Adrenal gland (tissue), 9 donors: ENCODE measurements at regions not wholly inside any gene's neighbourhood (a gene's known extent, or its start where the extent isn't known, plus 50 kb on each side); places are given as distances from the start of the nearest gene placed in this dataset.

Experiments
- DNase-seq, 7 donors: peaks; one replicate each; pipeline ENCODE4 v3.0.0-alpha.2; 2019 to 2020
- H3K27ac ChIP-seq, 5 donors: fragments of 200-600 bp; sonication (generic) in 4 of 5; 1 replicate in 3 of 5; 2 replicates in 2 of 5; pipeline versions ENCODE4 v1.5.1 to v1.8.0; 2016 to 2020; ENCODE audit warnings: mild to moderate bottlenecking in 1 of 5
- H3K27me3 ChIP-seq: fragments of 200-600 bp; 2 replicates; pipeline ENCODE4 v1.8.0; 2021
- H3K36me3 ChIP-seq, 2 donors: fragments of 200-600 bp; replicated peaks in 1 of 2; 1 replicate in 1 of 2; 2 replicates in 1 of 2; pipeline versions ENCODE4 v1.5.1 to v1.8.0; 2018 to 2022
- H3K4me1 ChIP-seq, 2 donors: fragments of 200-600 bp; replicated peaks in 1 of 2; 1 replicate in 1 of 2; 2 replicates in 1 of 2; pipeline versions ENCODE4 v1.5.1 to v1.8.0; 2018 to 2021
- H3K4me3 ChIP-seq, 4 donors: fragments of 200-600 bp; sonication (generic) in 3 of 4; one replicate each; pipeline ENCODE4 v1.5.1; 2016 to 2018
- H3K9me3 ChIP-seq, 3 donors: fragments of 200-600 bp; sonication (generic) in 1 of 3; replicated peaks in 1 of 3; 1 replicate in 2 of 3; 2 replicates in 1 of 3; pipeline versions ENCODE4 v1.5.1 to v1.8.0; 2016 to 2021
- CTCF ChIP-seq, 6 experiments: fragments of 450-650 bp in 4 of 6; fragments of 200-600 bp in 2 of 6; sonication (generic) in 1 of 6; IDR thresholded peaks; 1 replicate in 5 of 6; 2 replicates in 1 of 6; pipeline versions ENCODE4 v1.5.1 to v1.8.0; 2016 to 2021; ENCODE audit warnings: antibody characterized with exemption in 6 of 6, mild to moderate bottlenecking in 2 of 6, moderate library complexity in 1 of 6
- POLR2A ChIP-seq, 2 donors: fragments of 450-650 bp; IDR thresholded peaks; one replicate each; pipeline ENCODE4 v1.6.1; 2017; ENCODE audit warnings: antibody characterized with exemption in 2 of 2, mild to moderate bottlenecking in 2 of 2, moderate library complexity in 1 of 2
- WGBS, 4 donors: extraction: QIAGEN DNeasy Blood & Tissue Kit in 2 of 4; methylation state at CpG; one replicate each; pipeline versions ENCODE4 v1.1.5 to v1.1.7; 2013 to 2017; 5-methylcytosine and 5-hydroxymethylcytosine counted together
- intact Hi-C, 2 donors: fragments of 100-400 bp; cut with DNase I; formaldehyde crosslinking; loops; one replicate each; pipeline versions ENCODE4 v1.14.1 to v1.15.0; 2022 to 2023
- donor health status: healthy with polysubstance abuse.
- donor health status: Bipolar disorder and iron deficiency.
- donor health status: DM: yes; HTN: yes; CAD: no.
- donor health status: DM: no; HTN: no; CAD: no.
- donor health status: DM: no; HTN: no; CAD: no.

- Histone ChIP-seq H3K4me3 (no peak overlapping the region), H3K36me3 (no peaks in the 10 kb centered on the region), H3K4me1 (no peaks in the 10 kb centered on the region), H3K27me3 (no peaks in the 10 kb centered on the region), H3K27ac (no peak overlapping the region), H3K9me3 (no peaks in the 10 kb centered on the region)
- no peak for TF ChIP-seq POLR2A (IDR thresholded peaks at IDR 0.05)
- DNase-seq, result no peak
- intact Hi-C loops, result no loop called here
- WGBS, 4 donors, result 84 to 88% (median 84%) methylated on average over 2 of the region's 2 CpGs
These were observed 571.8 kb downstream of the CCSER2 start for GRCh38 chr10:84900141-84900540.

GRCh38 chr10:84901885-84902284, 573.5 kb downstream of the CCSER2 start:
- intact Hi-C loops, result no loop called here
- Histone ChIP-seq H3K36me3 (no peaks in the 10 kb centered on the region), H3K4me1 (no peaks in the 10 kb centered on the region), H3K27ac (no peak overlapping the region), H3K4me3 (no peak overlapping the region), H3K9me3 (no peaks in the 10 kb centered on the region), H3K27me3 (no peaks in the 10 kb centered on the region)
- no peak for TF ChIP-seq CTCF (IDR thresholded peaks at IDR 0.05)
- no peak for TF ChIP-seq POLR2A (IDR thresholded peaks at IDR 0.05)
- WGBS, 4 donors, result 71 to 85% (median 76%) methylated on average over 3 of the region's 3 CpGs
- no peak for DNase-seq

- intact Hi-C loops, result no loop called here
- no peak for DNase-seq
- H3K27ac ChIP-seq, result no peak overlapping the region
- H3K36me3 ChIP-seq, result no peaks in the 10 kb centered on the region
- no peaks in the 10 kb centered on the region for H3K4me1 ChIP-seq
- no peaks in the 10 kb centered on the region for H3K27me3 ChIP-seq
- WGBS, 4 donors, result 37 to 54% (median 52%) methylated on average over 3 of the region's 3 CpGs
- TF ChIP-seq CTCF (IDR thresholded peaks at IDR 0.05) (peak in 1 of 6 experiments; percentile 9), POLR2A (IDR thresholded peaks at IDR 0.05) (no peak)
- no peak overlapping the region for H3K4me3 ChIP-seq
- no peaks in the 10 kb centered on the region for H3K9me3 ChIP-seq
These were observed 574.2 kb downstream of the CCSER2 start for GRCh38 chr10:84902553-84902952.

- no peaks in the 10 kb centered on the region for H3K9me3 ChIP-seq
- no peaks in the 10 kb centered on the region for H3K27me3 ChIP-seq
- no peak overlapping the region for H3K27ac ChIP-seq
- no peaks in the 10 kb centered on the region for H3K36me3 ChIP-seq
- no peak for DNase-seq
- intact Hi-C loops, result no loop called here
- TF ChIP-seq POLR2A (IDR thresholded peaks at IDR 0.05), result no peak
- no peak overlapping the region for H3K4me3 ChIP-seq
- H3K4me1 ChIP-seq, result no peaks in the 10 kb centered on the region
These were observed 574.9 kb downstream of the CCSER2 start for GRCh38 chr10:84903320-84903719.

GRCh38 chr10:84907461-84908009, 579.1 kb downstream of the CCSER2 start:
- Histone ChIP-seq H3K36me3 (no peaks in the 10 kb centered on the region), H3K9me3 (no peaks in the 10 kb centered on the region), H3K4me1 (no peaks in the 10 kb centered on the region), H3K27me3 (no peaks in the 10 kb centered on the region), H3K27ac (no peak overlapping the region), H3K4me3 (no peak overlapping the region)
- no peak for DNase-seq
- intact Hi-C loops, result no loop called here
- TF ChIP-seq CTCF (IDR thresholded peaks at IDR 0.05) (no peak), POLR2A (IDR thresholded peaks at IDR 0.05) (no peak)
- WGBS, 4 donors, result 57 to 90% (median 66%) methylated on average over 3 to 4 of the region's 4 CpGs
